ENCODE measurements at regions not wholly inside any gene's neighbourhood (a gene's known extent, or its start where the extent isn't known, plus 50 kb on each side); places are given as distances from the start of the nearest gene placed in this dataset.
"Not testable (repeated sequence)": the region's sequence is repeated elsewhere in the genome, so short reads cannot be mapped to it uniquely, and the experiment has no call there.

GRCh38 chr4:95898226-95898625 is 58.3 kb downstream of the PDHA2 start:
- DNase-seq = no peak

GRCh38 chr4:95909211-95909610 is 69.3 kb downstream of the PDHA2 start:
- DNase-seq = no peak

GRCh38 chr4:95910749-95911148 is 70.9 kb downstream of the PDHA2 start:
- DNase-seq = no peak

- no peak for DNase-seq
These were observed 81.6 kb downstream of the PDHA2 start for GRCh38 chr4:95921470-95921869.

GRCh38 chr4:95929448-95930064 is 89.7 kb downstream of the PDHA2 start:
- no peak for DNase-seq

- DNase-seq = no peak
These were observed 99.2 kb downstream of the PDHA2 start for GRCh38 chr4:95939141-95939540.

GRCh38 chr4:95949136-95949765 is 109.4 kb downstream of the PDHA2 start:
- DNase-seq = no peak

- no peak for DNase-seq
These were observed 109.9 kb downstream of the PDHA2 start for GRCh38 chr4:95949808-95950207.

- not testable (repeated sequence) for DNase-seq
These were observed 112.6 kb downstream of the PDHA2 start for GRCh38 chr4:95952538-95952937.

- no peak for DNase-seq
These were observed 116.2 kb downstream of the PDHA2 start for GRCh38 chr4:95956094-95956493.

- DNase-seq = no peak
These were observed 117.2 kb downstream of the PDHA2 start for GRCh38 chr4:95957054-95957453.

- no peak for DNase-seq
These were observed 117.9 kb downstream of the PDHA2 start for GRCh38 chr4:95957759-95958158.

- no peak for DNase-seq
These were observed 119.3 kb downstream of the PDHA2 start for GRCh38 chr4:95959182-95959581.

- no peak for DNase-seq
These were observed 119.7 kb downstream of the PDHA2 start for GRCh38 chr4:95959633-95960032.

GRCh38 chr4:95963456-95963855 is 123.6 kb downstream of the PDHA2 start:
- no peak for DNase-seq

- no peak for DNase-seq
These were observed 140.3 kb downstream of the PDHA2 start for GRCh38 chr4:95979961-95980876.

GRCh38 chr4:95980877-95981360 is 141.0 kb downstream of the PDHA2 start:
- no peak for DNase-seq

- DNase-seq = no peak
These were observed 141.7 kb downstream of the PDHA2 start for GRCh38 chr4:95981591-95981990.

- DNase-seq = no peak
These were observed 142.6 kb downstream of the PDHA2 start for GRCh38 chr4:95982516-95982915.

- no peak for DNase-seq
These were observed 144.2 kb downstream of the PDHA2 start for GRCh38 chr4:95984081-95984480.

- no peak for DNase-seq
These were observed 145.2 kb downstream of the PDHA2 start for GRCh38 chr4:95985051-95985450.

GRCh38 chr4:95985791-95986550 is 146.1 kb downstream of the PDHA2 start:
- DNase-seq = no peak

GRCh38 chr4:95987851-95988250 is 148.0 kb downstream of the PDHA2 start:
- DNase-seq = no peak
